ENCODE measurements at regions not wholly inside any gene's neighbourhood (a gene's known extent, or its start where the extent isn't known, plus 50 kb on each side); places are given as distances from the start of the nearest gene placed in this dataset.
A peak's percentile ranks its signal among the peaks of the same experiment; 100 is the strongest.

- DNase-seq (ENCODE audit: low read depth): no peak
Measured at GRCh38 chr2:106572541-106573450, 85.6 kb downstream of the CD8B2 start.

- DNase-seq (ENCODE audit: low read depth): no peak
Measured at GRCh38 chr2:106573773-106574172, 86.6 kb downstream of the CD8B2 start.

GRCh38 chr2:106575955-106576354 is 88.8 kb downstream of the CD8B2 start:
- peak; percentile 6 for DNase-seq (ENCODE audit: low read depth)

- no peak for DNase-seq (ENCODE audit: low read depth)
Measured at GRCh38 chr2:106577255-106577651, 90.1 kb downstream of the CD8B2 start.

- DNase-seq (ENCODE audit: low read depth): no peak
Measured at GRCh38 chr2:106579750-106580197, 92.6 kb downstream of the CD8B2 start.

- DNase-seq (ENCODE audit: low read depth): no peak
Measured at GRCh38 chr2:106580241-106580640, 93.1 kb downstream of the CD8B2 start.

GRCh38 chr2:106581328-106581727 is 94.2 kb downstream of the CD8B2 start:
- no peak for DNase-seq (ENCODE audit: low read depth)

- no peak for DNase-seq (ENCODE audit: low read depth)
Measured at GRCh38 chr2:106581755-106582147, 94.6 kb downstream of the CD8B2 start.

- peak; percentile 71 for DNase-seq (ENCODE audit: low read depth)
Measured at GRCh38 chr2:106582148-106583143, 95.3 kb downstream of the CD8B2 start.

GRCh38 chr2:106584304-106584954 is 97.3 kb downstream of the CD8B2 start:
- DNase-seq (ENCODE audit: low read depth): no peak

GRCh38 chr2:106596844-106597243 is 109.7 kb downstream of the CD8B2 start:
- DNase-seq (ENCODE audit: low read depth): no peak

- no peak for DNase-seq (ENCODE audit: low read depth)
Measured at GRCh38 chr2:106599540-106599939, 112.4 kb downstream of the CD8B2 start.

- no peak for DNase-seq (ENCODE audit: low read depth)
Measured at GRCh38 chr2:106602042-106602441, 114.9 kb downstream of the CD8B2 start.

GRCh38 chr2:106606652-106607051 is 119.5 kb downstream of the CD8B2 start:
- no peak for DNase-seq (ENCODE audit: low read depth)

- DNase-seq (ENCODE audit: low read depth): no peak
Measured at GRCh38 chr2:106607371-106607770, 120.2 kb downstream of the CD8B2 start.

- no peak for DNase-seq (ENCODE audit: low read depth)
Measured at GRCh38 chr2:106609780-106610179, 122.6 kb downstream of the CD8B2 start.

- DNase-seq (ENCODE audit: low read depth): no peak
Measured at GRCh38 chr2:106614511-106615291, 127.5 kb downstream of the CD8B2 start.

GRCh38 chr2:106618614-106619013 is 131.4 kb downstream of the CD8B2 start:
- DNase-seq (ENCODE audit: low read depth): no peak

GRCh38 chr2:106623456-106623855 is 136.3 kb downstream of the CD8B2 start:
- DNase-seq (ENCODE audit: low read depth): no peak

- no peak for DNase-seq (ENCODE audit: low read depth)
Measured at GRCh38 chr2:106624787-106625380, 137.7 kb downstream of the CD8B2 start.

- no peak for DNase-seq (ENCODE audit: low read depth)
Measured at GRCh38 chr2:106628377-106628776, 141.2 kb downstream of the CD8B2 start.
